ENCODE measurements at regions not wholly inside any gene's neighbourhood (a gene's known extent, or its start where the extent isn't known, plus 50 kb on each side); places are given as distances from the start of the nearest gene placed in this dataset.

GRCh38 chr6:168858926-168859325 lies 394.7 kb downstream of the THBS2 start:
- TF ChIP-seq EP300 (IDR thresholded peaks at IDR 0.05) (no peak), CTCF (IDR thresholded peaks at IDR 0.05) (no peak), POLR2A (IDR thresholded peaks at IDR 0.05) (no peak)

All from stomach (tissue), 4 donors.